ENCODE measurements at regions not wholly inside any gene's neighbourhood (a gene's known extent, or its start where the extent isn't known, plus 50 kb on each side); places are given as distances from the start of the nearest gene placed in this dataset.

- H3K27ac Mint-ChIP-seq = no peak overlapping the region
- H3K9me3 Mint-ChIP-seq = no peaks in the 10 kb centered on the region
- DNase-seq = no peak
- intact Hi-C loops (cut with micrococcal nuclease) = no loop called here
- no peaks in the 10 kb centered on the region for H3K36me3 ChIP-seq (ENCODE audit: control insufficient read depth, insufficient read depth, low read length)
- H3K4me3 Mint-ChIP-seq = no peak overlapping the region
- H3K4me1 Mint-ChIP-seq = no peaks in the 10 kb centered on the region
- H3K27ac ChIP-seq (ENCODE audit: low read length) = no peak overlapping the region
- no peaks in the 10 kb centered on the region for H3K4me1 ChIP-seq (ENCODE audit: control insufficient read depth, insufficient read depth, low read length)
- ATAC-seq = no peak
- H3K9me3 ChIP-seq (ENCODE audit: control insufficient read depth, insufficient read depth, low read length) = no peaks in the 10 kb centered on the region
- H3K4me3 ChIP-seq (ENCODE audit: low read length) = no peak overlapping the region
- no peaks in the 10 kb centered on the region for H3K27me3 ChIP-seq (ENCODE audit: control insufficient read depth, insufficient read depth, low read length)
- TF ChIP-seq CTCF (IDR thresholded peaks at IDR 0.05) = no peak
- 94% methylated on average over 8 of the region's 8 CpGs for WGBS (ENCODE audit: insufficient coverage)
- no peaks in the 10 kb centered on the region for H3K36me3 Mint-ChIP-seq
- H3K27me3 Mint-ChIP-seq (ENCODE audit: low read depth in 2 of 2) = peaks cover 0 to 2% of the 10 kb centered on the region in 2 donors
Observed at GRCh38 chr2:105600949-105601794, 143.5 kb upstream of the NCK2 start.

GRCh38 chr2:105600602-105600948 lies 144.1 kb upstream of the NCK2 start:
- Histone ChIP-seq H3K4me3 (ENCODE audit: low read length) (no peak overlapping the region), H3K27me3 (ENCODE audit: control insufficient read depth, insufficient read depth, low read length) (no peaks in the 10 kb centered on the region), H3K27ac (ENCODE audit: low read length) (no peak overlapping the region), H3K9me3 (ENCODE audit: control insufficient read depth, insufficient read depth, low read length) (no peaks in the 10 kb centered on the region), H3K36me3 (ENCODE audit: control insufficient read depth, insufficient read depth, low read length) (no peaks in the 10 kb centered on the region), H3K4me1 (ENCODE audit: control insufficient read depth, insufficient read depth, low read length) (no peaks in the 10 kb centered on the region)
- ATAC-seq (no peak), DNase-seq (no peak)
- no peaks in the 10 kb centered on the region for H3K9me3 Mint-ChIP-seq
- TF ChIP-seq CTCF (IDR thresholded peaks at IDR 0.05) = no peak
- intact Hi-C loops (cut with micrococcal nuclease) = no loop called here
- H3K27me3 Mint-ChIP-seq (ENCODE audit: low read depth in 2 of 2) = peaks cover 0 to 2% of the 10 kb centered on the region in 2 donors
- 58% methylated on average over 3 of the region's 6 CpGs for WGBS (ENCODE audit: insufficient coverage)
- no peak overlapping the region for H3K27ac Mint-ChIP-seq
- no peaks in the 10 kb centered on the region for H3K4me1 Mint-ChIP-seq
- H3K4me3 Mint-ChIP-seq = no peak overlapping the region
- no peaks in the 10 kb centered on the region for H3K36me3 Mint-ChIP-seq

- H3K27ac Mint-ChIP-seq = no peak overlapping the region
- intact Hi-C loops (cut with micrococcal nuclease) = no loop called here
- Histone ChIP-seq H3K4me3 (ENCODE audit: low read length) (no peak overlapping the region), H3K4me1 (ENCODE audit: control insufficient read depth, insufficient read depth, low read length) (no peaks in the 10 kb centered on the region), H3K27ac (ENCODE audit: low read length) (no peak overlapping the region), H3K27me3 (ENCODE audit: control insufficient read depth, insufficient read depth, low read length) (no peaks in the 10 kb centered on the region), H3K36me3 (ENCODE audit: control insufficient read depth, insufficient read depth, low read length) (no peaks in the 10 kb centered on the region), H3K9me3 (ENCODE audit: control insufficient read depth, insufficient read depth, low read length) (no peaks in the 10 kb centered on the region)
- 89% methylated on average over 9 of the region's 9 CpGs for WGBS (ENCODE audit: insufficient coverage)
- DNase-seq (no peak), ATAC-seq (no peak)
- H3K4me3 Mint-ChIP-seq = no peak overlapping the region
- no peaks in the 10 kb centered on the region for H3K4me1 Mint-ChIP-seq
- no peak for TF ChIP-seq CTCF (IDR thresholded peaks at IDR 0.05)
- H3K27me3 Mint-ChIP-seq (ENCODE audit: low read depth in 2 of 2) = peaks cover 0 to under 1% of the 10 kb centered on the region in 2 donors
- H3K9me3 Mint-ChIP-seq = no peaks in the 10 kb centered on the region
- no peaks in the 10 kb centered on the region for H3K36me3 Mint-ChIP-seq
Observed at GRCh38 chr2:105600037-105600442, 144.7 kb upstream of the NCK2 start.
